ENCODE measurements at regions not wholly inside any gene's neighbourhood (a gene's known extent, or its start where the extent isn't known, plus 50 kb on each side); places are given as distances from the start of the nearest gene placed in this dataset.
A peak's percentile ranks its signal among the peaks of the same experiment; 100 is the strongest.

GRCh38 chr6:159118924-159119323 lies 50.3 kb upstream of the FNDC1 start:
- DNase-seq (ENCODE audit: low read depth in 2 of 3, low spot score in 2 of 3), result no peak

GRCh38 chr6:159117563-159117962 lies 51.6 kb upstream of the FNDC1 start:
- DNase-seq (ENCODE audit: low read depth in 2 of 3, low spot score in 2 of 3), result no peak

GRCh38 chr6:159117046-159117445 lies 52.2 kb upstream of the FNDC1 start:
- no peak for DNase-seq (ENCODE audit: low read depth in 2 of 3, low spot score in 2 of 3)

GRCh38 chr6:159116343-159116742 lies 52.9 kb upstream of the FNDC1 start:
- DNase-seq (ENCODE audit: low read depth in 2 of 3, low spot score in 2 of 3), result no peak

- DNase-seq (ENCODE audit: low read depth in 2 of 3, low spot score in 2 of 3), result no peak
These were observed 54.6 kb upstream of the FNDC1 start for GRCh38 chr6:159114569-159114968.

GRCh38 chr6:159113223-159113622 lies 56.0 kb upstream of the FNDC1 start:
- DNase-seq (ENCODE audit: low read depth in 2 of 3, low spot score in 2 of 3), result no peak

GRCh38 chr6:159112714-159113113 lies 56.5 kb upstream of the FNDC1 start:
- no peak for DNase-seq (ENCODE audit: low read depth in 2 of 3, low spot score in 2 of 3)

- DNase-seq (ENCODE audit: low read depth in 2 of 3, low spot score in 2 of 3), result no peak
These were observed 58.5 kb upstream of the FNDC1 start for GRCh38 chr6:159110748-159111147.

GRCh38 chr6:159110013-159110412 lies 59.2 kb upstream of the FNDC1 start:
- no peak for DNase-seq (ENCODE audit: low read depth in 2 of 3, low spot score in 2 of 3)

- no peak for DNase-seq (ENCODE audit: low read depth in 2 of 3, low spot score in 2 of 3)
These were observed 59.8 kb upstream of the FNDC1 start for GRCh38 chr6:159109391-159109790.

GRCh38 chr6:159108426-159108985 lies 60.7 kb upstream of the FNDC1 start:
- DNase-seq (ENCODE audit: low read depth in 2 of 3, low spot score in 2 of 3), result no peak

GRCh38 chr6:159107451-159108260 lies 61.5 kb upstream of the FNDC1 start:
- DNase-seq (ENCODE audit: low read depth in 2 of 3, low spot score in 2 of 3), result no peak

- peak; percentile 77 to 89 (median 84) for DNase-seq (ENCODE audit: low read depth in 2 of 3, low spot score in 2 of 3)
These were observed 61.9 kb upstream of the TAGAP start for GRCh38 chr6:159106627-159107241.

- no peak for DNase-seq (ENCODE audit: low read depth in 2 of 3, low spot score in 2 of 3)
These were observed 60.9 kb upstream of the TAGAP start for GRCh38 chr6:159105716-159106115.

- DNase-seq (ENCODE audit: low read depth in 2 of 3, low spot score in 2 of 3), result no peak
These were observed 60.1 kb upstream of the TAGAP start for GRCh38 chr6:159104931-159105330.

GRCh38 chr6:159104163-159104925 lies 59.6 kb upstream of the TAGAP start:
- peak; percentile 52 to 70 (median 63) for DNase-seq (ENCODE audit: low read depth in 2 of 3, low spot score in 2 of 3)

GRCh38 chr6:159103396-159104162 lies 58.8 kb upstream of the TAGAP start:
- no peak for DNase-seq (ENCODE audit: low read depth in 2 of 3, low spot score in 2 of 3)

- no peak for DNase-seq (ENCODE audit: low read depth in 2 of 3, low spot score in 2 of 3)
These were observed 57.8 kb upstream of the TAGAP start for GRCh38 chr6:159102373-159103160.

GRCh38 chr6:159101656-159102055 lies 56.9 kb upstream of the TAGAP start:
- no peak for DNase-seq (ENCODE audit: low read depth in 2 of 3, low spot score in 2 of 3)
